Superior temporal gyrus (tissue), 1 donor: ENCODE measurements at regions not wholly inside any gene's neighbourhood (a gene's known extent, or its start where the extent isn't known, plus 50 kb on each side); places are given as distances from the start of the nearest gene placed in this dataset.

ENCODE experiments used
- DNase-seq: peaks from one replicate; pipeline ENCODE4 v3.0.0-alpha.2; 2016; ENCODE audit errors: extremely low spot score

DNA sequence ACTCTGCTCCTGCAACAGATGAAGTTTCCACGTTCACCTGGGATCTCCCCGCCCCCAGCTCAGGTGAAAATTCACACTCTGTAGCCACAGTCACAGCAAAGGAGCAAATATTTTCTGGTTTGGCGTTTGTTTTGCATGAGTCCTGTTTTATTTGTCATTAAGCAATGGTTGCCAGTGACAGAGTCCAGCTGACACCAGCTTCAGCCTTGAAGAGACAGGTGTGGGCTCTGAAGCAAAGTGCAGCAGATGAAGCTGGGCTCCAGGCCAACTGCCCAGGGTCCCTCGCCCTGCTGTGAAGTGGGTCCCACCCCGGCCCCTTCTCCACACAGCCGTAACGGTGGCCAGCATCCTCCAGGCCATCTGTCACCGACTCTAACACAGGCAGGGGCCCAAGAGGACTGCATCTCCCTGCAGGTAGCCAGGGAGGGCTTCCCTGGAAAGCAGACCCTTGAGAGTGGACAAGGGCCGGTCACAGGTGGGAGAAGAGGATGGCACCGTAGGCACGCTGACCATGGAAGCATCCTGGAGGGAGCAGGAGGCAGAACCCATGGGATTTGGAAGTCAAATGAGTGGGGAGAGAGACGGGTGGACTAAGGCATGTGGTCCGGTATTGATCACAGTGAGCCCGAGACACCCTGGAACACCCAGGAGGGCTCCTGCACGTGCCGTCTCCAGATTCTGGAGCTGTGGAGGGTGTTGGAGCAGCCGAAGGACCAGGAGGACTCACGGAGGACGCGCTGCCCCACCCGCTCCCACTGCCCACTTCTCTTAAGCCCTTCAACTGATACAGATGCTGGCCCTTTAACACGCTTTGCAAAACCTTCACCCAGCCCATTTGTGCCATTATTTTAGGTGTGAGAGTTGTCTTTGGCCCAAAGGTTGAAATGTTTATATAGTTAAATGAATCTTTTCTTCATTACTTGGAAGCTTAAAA, 294.5 kb downstream of the BRD1 start:
- no peak for DNase-seq

DNA sequence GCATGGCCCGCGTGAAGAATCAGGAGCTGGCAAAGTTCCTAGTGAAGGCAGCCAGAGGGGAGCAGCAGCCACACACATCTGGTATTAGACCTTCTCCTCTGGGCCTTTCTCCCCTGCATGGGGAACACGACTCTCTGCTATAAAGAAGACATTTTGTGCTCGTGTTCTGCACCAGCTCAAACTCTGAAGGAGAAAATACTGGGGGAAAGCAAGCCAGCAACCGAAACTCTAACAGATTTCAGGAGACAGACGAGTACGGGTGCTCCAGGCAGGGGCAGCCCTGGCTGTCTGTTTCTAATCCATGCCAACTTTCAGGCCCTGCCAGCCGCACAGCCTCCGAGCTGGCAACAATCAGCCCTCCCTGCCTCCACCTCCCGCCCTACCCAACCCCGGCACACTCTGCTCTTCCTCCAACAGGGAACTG, 296.3 kb downstream of the BRD1 start:
- DNase-seq = no peak

DNA sequence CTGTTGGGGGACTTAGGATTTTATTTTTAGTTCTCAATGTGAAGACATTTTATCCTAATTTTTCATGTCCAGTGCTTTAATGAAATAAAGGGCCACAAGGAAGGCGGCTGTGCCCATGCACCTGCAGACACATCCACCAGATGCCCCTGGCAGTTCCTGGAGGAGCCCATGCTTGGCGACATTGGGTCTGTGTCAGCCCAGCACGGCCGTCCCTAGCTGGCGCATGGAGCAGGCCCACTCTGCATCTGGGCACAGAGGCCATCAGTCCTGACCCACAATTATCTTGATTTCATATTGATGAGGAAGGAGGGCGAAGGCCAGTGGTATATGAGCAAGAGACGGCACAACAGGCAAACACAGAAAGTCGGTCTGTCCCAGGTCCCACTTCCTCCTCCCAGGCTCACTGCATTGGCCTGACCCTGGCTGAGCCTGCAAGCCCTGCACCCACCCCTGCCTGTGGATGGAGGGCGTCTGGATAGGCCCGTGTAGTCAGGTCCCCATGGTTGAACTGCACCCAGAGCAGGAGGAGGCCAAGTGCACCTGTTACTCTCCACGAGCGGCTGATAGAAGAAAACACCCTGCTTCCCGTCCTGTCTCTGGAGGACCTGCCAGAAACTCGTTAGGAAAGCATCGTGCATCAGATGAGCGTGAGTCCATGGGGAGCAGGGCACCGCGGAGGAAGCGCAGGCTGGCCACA, 296.9 kb downstream of the BRD1 start:
- no peak for DNase-seq

DNA sequence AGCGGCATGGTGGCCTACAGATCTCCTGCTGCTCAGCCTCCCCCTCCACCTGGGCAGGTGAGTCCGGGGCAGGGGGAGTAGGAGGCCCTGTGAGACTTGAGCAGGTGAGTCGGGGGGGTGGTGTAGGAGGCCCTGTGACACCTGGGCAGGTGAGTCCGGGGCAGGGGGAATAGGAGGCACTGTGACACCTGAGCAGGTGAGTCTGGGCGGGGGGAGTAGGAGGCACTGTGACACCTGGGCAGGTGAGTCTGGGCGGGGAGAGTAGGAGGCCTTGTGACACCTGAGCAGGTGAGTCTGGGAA, 299.3 kb downstream of the BRD1 start:
- no peak for DNase-seq

DNA sequence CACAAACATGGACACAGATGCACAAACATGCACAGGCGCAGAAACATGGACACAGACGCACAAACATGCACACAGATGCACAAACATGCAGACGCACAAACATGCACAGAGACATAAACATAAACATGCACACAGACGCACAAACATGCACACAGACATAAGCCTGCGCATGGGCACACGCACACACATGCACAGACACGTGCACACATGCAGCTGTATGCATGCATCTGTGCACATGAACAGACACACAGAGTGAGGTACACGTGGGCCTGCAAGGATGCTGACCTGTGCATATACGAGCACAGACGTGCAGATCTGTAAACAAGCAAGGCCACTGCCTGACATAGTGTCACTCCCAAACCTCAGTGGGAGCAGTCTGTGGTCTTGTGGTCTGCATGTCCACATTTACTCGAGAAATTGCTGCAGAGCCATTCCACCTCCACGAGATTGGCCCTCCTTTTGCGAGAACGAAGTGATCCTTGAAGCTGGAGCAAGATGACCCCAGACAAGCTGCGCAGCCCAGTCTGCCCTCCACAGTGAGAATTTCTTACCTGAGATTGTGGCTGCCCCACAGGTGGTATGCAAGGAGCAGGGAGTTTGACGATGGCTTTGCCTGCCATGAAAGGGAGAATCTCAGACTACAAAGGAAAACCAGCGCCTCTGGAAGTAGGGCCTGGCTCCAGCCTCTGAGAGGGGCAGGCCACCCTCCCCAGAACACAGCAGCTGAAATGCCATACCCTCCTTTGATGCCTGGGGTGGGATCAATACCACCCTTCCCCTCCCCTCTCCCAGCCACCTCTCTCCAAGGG, 299.9 kb downstream of the BRD1 start:
- no peak for DNase-seq

GRCh38 chr22:49525801-49526535, 301.7 kb downstream of the BRD1 start:
- peak; percentile 77 for DNase-seq

DNA sequence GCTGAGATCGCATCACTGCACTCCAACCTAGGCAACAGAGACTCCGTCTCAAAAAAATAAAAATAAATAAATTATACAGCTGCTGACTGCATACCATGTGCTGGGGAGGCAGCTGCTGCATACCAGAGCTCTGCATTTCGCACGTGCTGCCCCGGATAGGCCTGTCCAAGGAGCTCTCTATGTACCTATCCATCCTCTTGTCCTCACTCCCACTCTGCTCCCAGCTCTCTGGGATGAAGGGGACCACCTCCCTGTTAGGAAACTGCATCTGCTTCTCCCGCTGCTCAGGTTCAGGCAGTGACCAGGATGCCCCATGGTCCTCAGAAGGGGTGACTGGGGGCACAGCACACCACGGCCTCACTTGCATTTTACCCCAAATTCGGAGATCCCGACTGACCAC, 302.3 kb downstream of the BRD1 start:
- no peak for DNase-seq

- DNase-seq = no peak
Observed at GRCh38 chr22:49524362-49524761, 303.3 kb downstream of the BRD1 start.

- no peak for DNase-seq
Observed at GRCh38 chr22:49523374-49524008, 304.2 kb downstream of the BRD1 start.

DNA sequence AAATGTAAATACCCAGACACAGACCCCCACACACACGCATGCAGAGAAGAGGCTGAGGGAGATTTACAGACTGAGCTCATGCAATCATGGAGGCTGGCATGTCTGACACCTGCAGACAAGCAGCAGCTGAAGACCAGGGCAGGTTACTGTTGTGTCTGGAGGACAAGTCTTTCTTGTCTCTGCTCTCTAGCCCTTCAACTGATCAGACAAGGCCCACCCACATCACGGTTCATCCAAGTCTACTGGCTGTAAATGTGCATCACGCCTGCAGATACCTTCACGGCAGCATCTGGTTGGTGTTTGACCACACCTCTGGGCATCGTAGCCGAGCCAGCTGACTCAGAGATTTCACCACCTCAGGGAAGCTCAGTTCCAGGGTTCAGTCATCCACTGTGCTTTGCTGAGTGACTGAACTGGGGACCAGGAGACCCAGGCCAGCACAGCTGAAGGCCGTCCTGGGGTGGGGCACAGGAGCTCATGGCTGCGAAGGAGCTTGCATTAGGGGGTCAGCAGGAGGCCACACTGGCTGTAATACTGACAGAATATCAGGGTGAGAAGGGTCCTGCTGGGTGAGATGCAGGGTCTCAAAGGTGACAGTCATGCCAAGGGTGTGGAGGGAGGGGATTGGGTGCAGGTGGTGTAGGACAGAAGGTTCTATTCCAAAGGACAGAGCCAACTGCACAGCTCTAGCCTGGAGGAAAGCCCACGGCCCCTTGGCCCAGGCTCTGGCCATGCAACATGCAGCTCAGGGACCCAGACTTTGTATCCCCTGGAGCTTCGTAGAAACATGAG, 304.9 kb downstream of the BRD1 start:
- no peak for DNase-seq

- peak; percentile 71 for DNase-seq
Observed at GRCh38 chr22:49521787-49522224, 305.9 kb downstream of the BRD1 start.

- no peak for DNase-seq
Observed at GRCh38 chr22:49519117-49519737, 308.4 kb downstream of the BRD1 start.

GRCh38 chr22:49518436-49518970, 309.2 kb downstream of the BRD1 start:
- no peak for DNase-seq

DNA sequence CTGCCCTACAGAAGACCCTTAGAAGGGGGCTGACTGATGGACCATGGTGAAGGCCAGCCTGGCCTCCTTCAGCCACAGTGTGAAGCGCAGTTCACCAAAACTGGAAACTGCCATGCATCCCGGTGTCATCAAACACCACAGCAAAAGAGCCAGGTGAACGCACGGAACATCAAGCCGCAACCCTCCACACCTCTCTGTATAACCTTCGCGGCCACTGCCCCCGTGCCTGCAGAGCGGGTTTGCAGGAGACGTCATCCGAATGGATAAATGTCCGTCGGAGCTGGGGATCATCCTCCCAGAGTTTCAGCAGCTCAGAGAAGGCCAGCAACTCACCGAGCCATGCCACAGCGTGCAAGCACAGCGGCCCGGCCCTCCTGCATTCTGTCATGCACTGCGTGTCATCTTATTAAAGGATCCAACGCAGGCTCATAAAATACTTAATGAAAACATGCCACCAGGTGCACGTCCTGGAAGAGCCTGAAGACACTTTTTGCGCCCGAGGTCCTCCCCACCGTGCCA, 309.9 kb downstream of the BRD1 start:
- DNase-seq = no peak

- DNase-seq = no peak
Observed at GRCh38 chr22:49517211-49517610, 310.5 kb downstream of the BRD1 start.

- DNase-seq = no peak
Observed at GRCh38 chr22:49515475-49515874, 312.2 kb downstream of the BRD1 start.

GRCh38 chr22:49514641-49515040, 313.0 kb downstream of the BRD1 start:
- DNase-seq = no peak

- DNase-seq = no peak
Observed at GRCh38 chr22:49514211-49514610, 313.5 kb downstream of the BRD1 start.

DNA sequence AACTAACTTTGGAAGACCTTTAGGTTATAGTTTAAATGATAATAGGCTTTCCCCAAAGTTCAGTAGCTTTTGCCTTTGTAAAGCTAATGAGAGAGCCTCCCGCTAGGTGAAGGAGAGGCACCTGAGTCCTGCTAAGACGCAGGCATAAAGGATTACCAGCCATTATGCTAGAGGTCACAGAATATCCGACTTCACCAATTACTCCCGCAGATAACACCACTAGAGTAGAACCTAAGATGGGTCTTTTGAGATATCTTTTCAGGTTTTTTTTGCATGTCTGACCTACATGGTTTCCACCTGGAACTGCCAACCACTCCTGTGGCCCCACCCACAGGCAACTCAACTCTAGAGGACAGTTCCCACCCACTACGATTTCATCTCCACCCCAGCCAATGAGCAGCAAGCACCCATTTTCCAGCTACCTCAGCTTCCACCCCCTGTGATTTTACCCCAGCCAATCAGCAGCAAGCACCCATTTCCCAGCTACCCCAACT, 314.3 kb downstream of the BRD1 start:
- no peak for DNase-seq
